Activated CD4-positive, alpha-beta T cell treated with anti-CD3 and anti-CD28 coated beads, Interleukin-10, Interleukin-2, amounts not matched to agents 100 ng/mL and 50 ng/mL, durations not matched to agents 16 hours and 8 hours (primary cell): ENCODE measurements at regions not wholly inside any gene's neighbourhood (a gene's known extent, or its start where the extent isn't known, plus 50 kb on each side); places are given as distances from the start of the nearest gene placed in this dataset.

Source experiments
- DNase-seq: peaks from one replicate; pipeline ENCODE4 v3.0.0-alpha.2; 2020

GRCh38 chr6:156347656-156348055, 429.5 kb upstream of the ARID1B start:
- DNase-seq, result no peak

DNA sequence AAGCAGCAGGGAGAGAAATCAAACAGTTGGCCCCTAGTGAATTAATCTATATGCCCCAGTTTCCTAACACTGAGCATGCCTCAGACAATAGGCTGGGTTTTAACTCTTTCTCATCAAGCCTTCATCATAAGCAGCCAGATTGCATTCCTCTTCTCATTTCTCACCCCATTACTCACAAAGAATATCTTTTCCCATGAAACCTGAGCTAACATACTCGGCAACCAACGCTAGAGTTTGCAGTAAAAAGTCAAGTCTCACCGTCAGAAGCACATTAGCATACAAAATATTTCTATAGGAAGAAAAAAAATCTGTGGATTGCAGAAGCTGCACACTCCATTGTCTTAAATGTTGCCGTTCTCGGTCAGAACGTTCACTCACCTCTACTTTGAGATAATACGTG, 429.9 kb upstream of the ARID1B start:
- DNase-seq, result no peak

- DNase-seq, result no peak
These were observed 431.5 kb upstream of the ARID1B start for GRCh38 chr6:156345700-156346099.

GRCh38 chr6:156344491-156344890, 432.7 kb upstream of the ARID1B start:
- DNase-seq, result no peak

DNA sequence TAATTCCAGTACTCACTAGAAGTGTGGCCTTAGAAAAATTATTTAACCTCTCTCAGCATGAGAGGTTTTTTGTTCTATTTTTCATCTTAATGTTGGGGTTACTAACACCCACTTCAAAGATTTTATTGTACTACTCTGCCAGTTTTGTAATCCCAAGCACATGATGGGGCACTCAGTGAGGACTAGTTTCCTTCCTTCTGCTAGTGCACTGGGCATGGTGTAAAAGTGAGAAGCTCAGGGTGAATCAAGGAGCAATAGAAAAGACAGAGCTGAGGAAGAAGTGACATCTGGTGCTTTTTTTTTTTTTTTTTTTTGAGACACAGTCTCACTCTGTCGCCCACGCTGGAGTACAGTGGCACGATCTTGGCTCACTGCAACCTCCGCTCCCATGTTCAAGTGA, 439.4 kb upstream of the ARID1B start:
- DNase-seq, result no peak

GRCh38 chr6:156336733-156337132, 440.4 kb upstream of the ARID1B start:
- no peak for DNase-seq

DNA sequence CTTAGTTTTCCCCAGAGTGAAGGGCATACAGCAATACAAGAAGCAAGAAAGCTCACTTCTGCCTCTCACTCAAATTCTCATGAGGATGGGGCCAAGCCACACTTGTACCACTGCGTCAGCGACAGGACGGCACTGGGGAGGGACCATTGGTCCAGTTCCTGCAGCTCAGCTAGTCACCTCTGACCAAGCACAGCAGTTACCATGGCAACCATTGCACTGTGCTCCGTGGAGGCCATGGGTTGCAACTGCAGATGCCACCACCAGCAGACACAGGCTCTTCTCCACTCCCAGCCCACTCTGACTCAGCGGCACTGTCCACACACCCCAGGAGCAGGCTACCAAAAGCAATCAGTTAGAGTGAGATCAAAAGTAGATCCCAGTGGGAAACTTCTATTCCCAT, 441.1 kb upstream of the ARID1B start:
- no peak for DNase-seq

GRCh38 chr6:156334966-156335365, 442.2 kb upstream of the ARID1B start:
- DNase-seq, result no peak

- DNase-seq, result no peak
These were observed 457.5 kb upstream of the ARID1B start for GRCh38 chr6:156319707-156320106.

DNA sequence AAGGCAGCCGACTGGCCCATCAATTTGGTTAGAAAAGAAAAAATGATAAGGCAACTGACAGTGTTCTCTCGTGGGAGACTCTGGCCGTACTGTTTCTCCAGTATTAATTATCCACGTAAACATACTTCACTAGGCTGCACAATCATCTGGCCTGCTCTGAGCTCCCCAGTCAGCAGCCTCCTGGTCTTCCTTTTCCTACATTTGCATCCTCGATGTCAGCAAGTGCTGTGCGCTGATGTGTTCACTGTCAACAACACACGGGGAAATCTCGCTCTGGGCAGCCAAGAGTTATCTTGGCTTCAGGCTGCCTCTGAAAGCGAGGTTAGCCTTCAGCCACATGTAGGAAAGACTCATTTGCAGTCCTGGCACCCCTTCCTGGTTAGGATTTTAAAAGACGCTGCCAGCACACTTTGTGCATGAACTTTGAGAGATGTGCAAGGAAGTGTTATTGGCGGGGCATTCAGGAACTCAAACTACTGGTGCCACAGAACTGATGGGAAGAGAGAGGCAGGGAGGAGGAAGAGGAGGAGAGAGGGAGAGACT, 460.5 kb upstream of the ARID1B start:
- no peak for DNase-seq

DNA sequence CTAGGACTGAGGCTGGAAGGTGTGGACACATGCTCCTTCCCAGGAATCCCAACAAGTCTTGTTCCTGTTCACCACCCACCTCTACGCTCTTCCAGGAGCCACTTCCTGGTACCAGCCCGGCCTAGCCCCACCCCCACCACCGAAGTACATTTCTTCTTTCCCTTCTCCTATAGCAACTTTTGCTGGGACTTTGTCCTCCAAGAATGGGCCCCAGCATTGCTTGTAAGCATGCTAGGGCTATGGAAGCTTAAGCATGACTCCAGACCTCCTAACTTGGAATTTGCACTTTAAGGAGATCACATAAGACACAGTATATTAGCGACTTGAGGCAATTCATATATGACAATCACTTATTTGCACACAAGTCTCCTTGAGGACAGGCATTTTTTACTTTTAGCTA, 462.0 kb upstream of the ARID1B start:
- no peak for DNase-seq

- DNase-seq, result no peak
These were observed 464.1 kb upstream of the ARID1B start for GRCh38 chr6:156313037-156313436.

GRCh38 chr6:156311291-156311690, 465.9 kb upstream of the ARID1B start:
- no peak for DNase-seq

GRCh38 chr6:156310701-156311100, 466.5 kb upstream of the ARID1B start:
- DNase-seq, result no peak

DNA sequence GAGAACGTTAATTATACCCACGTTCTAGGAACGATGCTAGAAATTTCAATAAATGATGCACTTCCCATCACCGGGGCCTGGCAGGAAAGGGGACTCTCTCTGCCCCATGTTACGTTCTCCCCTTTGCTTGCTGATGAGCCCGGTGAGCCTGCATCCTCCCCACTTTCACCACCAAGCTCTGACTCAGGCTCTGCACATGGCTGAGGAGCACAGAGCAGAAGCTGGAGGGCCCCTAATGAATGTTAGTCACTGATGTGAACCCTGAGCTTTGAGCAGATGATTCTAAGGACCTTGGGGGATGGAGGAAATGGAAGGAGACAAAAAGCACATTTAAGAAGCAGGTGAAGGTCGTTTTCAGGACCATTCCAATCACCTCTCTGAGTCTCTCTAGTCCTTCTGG, 468.2 kb upstream of the ARID1B start:
- DNase-seq, result no peak

- DNase-seq, result no peak
These were observed 468.6 kb upstream of the ARID1B start for GRCh38 chr6:156308604-156309003.

GRCh38 chr6:156306531-156306930, 470.6 kb upstream of the ARID1B start:
- DNase-seq, result no peak

- DNase-seq, result no peak
These were observed 494.1 kb upstream of the ARID1B start for GRCh38 chr6:156283091-156283490.

- no peak for DNase-seq
These were observed 495.1 kb upstream of the ARID1B start for GRCh38 chr6:156282087-156282486.

- DNase-seq, result no peak
These were observed 495.9 kb upstream of the ARID1B start for GRCh38 chr6:156281266-156281665.

GRCh38 chr6:156280065-156280464, 497.1 kb upstream of the ARID1B start:
- DNase-seq, result no peak

DNA sequence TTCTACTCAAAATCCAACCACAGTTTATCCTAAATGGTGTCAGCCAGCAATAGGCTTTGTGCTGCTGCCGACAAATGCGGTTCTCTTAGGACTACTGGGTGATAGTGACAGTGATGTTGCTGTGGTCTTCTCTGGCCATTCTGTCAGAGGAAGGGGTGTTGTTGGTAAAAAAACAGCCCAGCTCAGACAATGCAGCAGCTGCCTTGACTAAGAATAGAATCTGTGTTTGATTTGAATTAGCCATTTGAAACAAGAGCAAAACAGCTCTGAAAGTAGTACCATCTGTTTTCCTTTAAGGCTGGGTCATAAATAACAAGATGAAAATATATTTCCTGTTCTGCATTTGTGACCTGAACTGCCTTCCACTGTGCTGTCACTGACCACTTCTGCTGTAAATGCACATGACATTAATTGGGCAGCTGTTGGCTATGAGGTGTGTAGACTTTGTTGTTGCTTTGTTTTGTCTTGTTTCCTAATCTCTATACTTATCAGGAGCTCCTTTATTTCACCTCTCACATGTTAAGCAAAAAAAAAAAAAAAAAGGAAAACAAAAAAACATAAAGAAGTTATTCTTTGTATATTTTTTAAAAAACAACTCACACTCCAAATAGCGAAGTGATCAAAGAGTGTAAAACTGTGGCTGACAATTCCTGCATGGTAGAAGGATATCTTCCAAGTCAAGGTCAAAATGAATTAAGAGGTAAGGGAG, 497.8 kb upstream of the ARID1B start:
- no peak for DNase-seq

DNA sequence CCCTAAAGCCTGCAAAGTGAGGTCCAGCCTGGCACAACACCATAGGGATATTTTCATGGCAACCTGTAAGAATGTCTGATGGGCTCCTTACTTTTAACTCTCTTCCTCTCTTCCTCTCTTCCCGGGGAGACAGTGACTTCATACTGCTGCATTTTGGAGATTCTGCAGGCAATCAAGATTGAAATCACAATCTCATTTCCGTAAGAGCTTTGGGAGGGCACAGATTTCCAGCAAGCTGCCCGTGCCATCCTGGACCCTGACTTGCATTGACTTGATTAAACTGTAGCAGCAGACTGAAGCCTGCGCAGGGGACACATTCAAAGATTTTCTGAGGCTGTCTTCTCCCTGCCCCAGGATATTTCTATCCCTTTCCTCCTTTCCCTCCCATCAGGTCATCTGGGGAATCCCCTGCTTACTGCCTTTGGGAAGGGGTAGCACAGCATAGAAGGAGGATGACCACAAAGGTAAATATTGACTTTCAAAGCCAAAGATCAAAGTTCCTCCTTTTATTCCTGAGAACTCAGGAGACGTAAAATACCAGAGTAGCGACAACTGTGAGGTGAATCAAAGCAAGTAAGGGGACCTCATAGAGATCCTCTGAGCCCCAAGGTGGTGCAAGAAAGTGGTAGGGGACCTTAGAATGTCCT, 504.0 kb upstream of the ARID1B start:
- DNase-seq, result no peak

DNA sequence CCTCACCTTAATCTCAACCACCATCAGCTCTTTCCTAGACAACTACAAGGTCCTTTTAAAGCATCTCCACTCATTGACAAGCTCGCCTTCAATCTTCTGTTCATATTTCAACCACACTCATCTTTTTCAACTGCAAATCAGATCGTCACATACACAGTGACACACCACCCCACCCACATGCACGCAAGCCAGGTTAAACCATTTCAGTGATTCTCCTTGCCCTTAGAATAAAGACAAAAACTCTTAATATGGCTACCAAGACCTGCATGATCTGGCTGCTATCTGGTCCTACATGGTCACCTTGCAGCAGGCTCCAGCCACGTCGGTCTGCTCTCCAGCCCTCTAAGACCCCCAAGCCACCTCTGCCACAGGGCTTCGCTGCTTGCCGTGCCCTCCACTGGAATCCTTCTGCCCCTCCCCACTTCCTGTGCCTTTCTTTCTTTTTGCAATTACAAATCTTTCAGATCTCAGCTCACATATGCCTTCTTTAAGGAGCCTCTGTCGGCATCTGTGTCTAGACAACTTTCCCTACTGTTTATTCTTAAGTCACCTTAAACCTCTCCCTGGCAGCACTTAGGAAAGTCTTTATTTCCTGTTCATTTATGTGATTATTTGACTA, 507.3 kb upstream of the ARID1B start:
- no peak for DNase-seq
